ENCODE measurements at regions not wholly inside any gene's neighbourhood (a gene's known extent, or its start where the extent isn't known, plus 50 kb on each side); places are given as distances from the start of the nearest gene placed in this dataset.

GRCh38 chr4:134073711-134074110, 127.9 kb downstream of the PABPC4L start:
- TF ChIP-seq SP1 (IDR thresholded peaks at IDR 0.05) = no peak
- TF ChIP-seq LEF1 (IDR thresholded peaks at IDR 0.05; ENCODE audit: borderline replicate concordance) = no peak
- TF ChIP-seq FOXA1 (IDR thresholded peaks at IDR 0.05) = no peak
- no peak for TF ChIP-seq SUZ12 (IDR thresholded peaks at IDR 0.05)
- no peak for TF ChIP-seq BHLHE40 (IDR thresholded peaks at IDR 0.05; ENCODE audit: borderline replicate concordance)
- TF ChIP-seq TARDBP (IDR thresholded peaks at IDR 0.05) = no peak
- TF ChIP-seq CTBP1 (IDR thresholded peaks at IDR 0.05; ENCODE audit: borderline replicate concordance) = no peak
- TF ChIP-seq FOXK2 (IDR thresholded peaks at IDR 0.05) = no peak
- TF ChIP-seq NFRKB (IDR thresholded peaks at IDR 0.05) = no peak
- no peak for TF ChIP-seq ELF4 (IDR thresholded peaks at IDR 0.05)
- no peak for TF ChIP-seq FOXM1 (IDR thresholded peaks at IDR 0.05; ENCODE audit: borderline replicate concordance)
- TF ChIP-seq ARNT (IDR thresholded peaks at IDR 0.05) = no peak
- TF ChIP-seq PKNOX1 (IDR thresholded peaks at IDR 0.05) = no peak
- no peak for TF ChIP-seq ZNF384 (IDR thresholded peaks at IDR 0.05)

Measured in HEK293T (cell line).